K562 (cell line): ENCODE measurements at regions not wholly inside any gene's neighbourhood (a gene's known extent, or its start where the extent isn't known, plus 50 kb on each side); places are given as distances from the start of the nearest gene placed in this dataset.

ENCODE experiments used
- ATAC-seq: fragments of 200-7000 bp; cut with Tn5 transposase; 3 replicates; pipeline ENCODE4 v1.9.1; 2020; ENCODE audit warnings: moderate library complexity
- BruUV-seq: library from RNA; stranded (reverse); fragments of 400-500 nt; replicated peaks from 2 replicates; lab custom pipeline; 2021; lab: Mats Ljungman, UMichigan
- CTCF ChIA-PET: fragments of 300-600 bp; formaldehyde crosslinking; extraction: SDS; loops from one replicate; lab custom pipeline; 2021; ENCODE audit warnings: low intra/inter-chr PET ratio; lab: Yijun Ruan, JAX
- POLR2A ChIA-PET: fragments of 300-600, 350-650 bp; sonication (Branson Sonifier 250); formaldehyde crosslinking; extraction: SDS; loops from one replicate; lab custom pipeline; 2021; ENCODE audit warnings: antibody characterized with exemption, inconsistent platforms; lab: Yijun Ruan, JAX
- DNase-seq, 4 experiments: peaks; one replicate each; pipeline versions ENCODE4 v3.0.0 to v3.0.0-alpha.2; 2011 to 2018; ENCODE audit warnings: low spot score in 3 of 4, mixed read lengths in 3 of 4; ENCODE audit errors: extremely low read depth in 1 of 4
- FAIRE-seq: peaks from 2 replicates; lab custom pipeline; 2011; peaks lifted over from hg19 to GRCh38; lab: Jason Lieb, UNC
- H2AFZ ChIP-seq: 2 replicates; pipeline ENCODE4 v1.6.0; 2011; ENCODE audit warnings: low read depth, low read length, control low read depth, inconsistent platforms
- H3K27ac ChIP-seq: fragments of 200-600 bp; 3 replicates; pipeline ENCODE4 v1.8.0; 2011; ENCODE audit warnings: low read depth, mild to moderate bottlenecking, control low read depth, inconsistent platforms, low read length, moderate library complexity, mixed read lengths; ENCODE audit errors: extremely low read depth
- H3K27me3 ChIP-seq, 2 experiments: fragments of 300-600 bp in 1 of 2; 2 replicates in 1 of 2; 3 replicates in 1 of 2; pipeline versions ENCODE4 v1.6.0 to v1.8.0; 2011; ENCODE audit warnings: inconsistent platforms in 2 of 2, low read length in 2 of 2, mild to moderate bottlenecking in 1 of 2, mixed read lengths in 1 of 2, moderate library complexity in 1 of 2; ENCODE audit not compliant: control insufficient read depth in 2 of 2, insufficient read depth in 2 of 2
- H3K36me3 ChIP-seq: fragments of 300-600 bp; 3 replicates; pipeline ENCODE4 v1.8.0; 2011; ENCODE audit warnings: mild to moderate bottlenecking, low read length, inconsistent platforms; ENCODE audit not compliant: control insufficient read depth, insufficient read depth
- H3K4me1 ChIP-seq, 2 experiments: fragments of 200-600 bp in 1 of 2; replicated peaks in 1 of 2; 2 replicates in 1 of 2; 3 replicates in 1 of 2; pipeline versions ENCODE4 v1.5.1 to v1.8.0; 2011; ENCODE audit warnings: inconsistent platforms in 2 of 2, low read length in 2 of 2, mild to moderate bottlenecking in 1 of 2, mixed read lengths in 1 of 2, moderate library complexity in 1 of 2; ENCODE audit not compliant: control insufficient read depth in 2 of 2, insufficient read depth in 2 of 2
- H3K4me2 ChIP-seq: 2 replicates; pipeline ENCODE4 v1.6.1; 2011; ENCODE audit warnings: low read length, control low read depth, inconsistent platforms, mixed read lengths; ENCODE audit not compliant: insufficient read depth
- H3K4me3 ChIP-seq: fragments of 200-600 bp; sonication (generic), shearing (Covaris generic); 2 replicates; pipeline ENCODE4 v1.5.1; 2016; ENCODE audit warnings: control low read depth, inconsistent platforms
- H3K79me2 ChIP-seq: fragments of 200-600 bp; 3 replicates; pipeline ENCODE4 v1.8.0; 2011; ENCODE audit warnings: low read length, inconsistent platforms; ENCODE audit not compliant: control insufficient read depth, insufficient read depth
- H3K9ac ChIP-seq, 2 experiments: 2 replicates each; pipeline versions ENCODE4 v1.6.0 to v1.6.1; 2011; ENCODE audit warnings: low read depth in 2 of 2, low read length in 2 of 2, control low read depth in 1 of 2, inconsistent platforms in 1 of 2, mild to moderate bottlenecking in 1 of 2, mixed read lengths in 1 of 2; ENCODE audit not compliant: insufficient read depth in 1 of 2
- H3K9me1 ChIP-seq: one replicate; pipeline ENCODE4 v1.6.0; 2011; ENCODE audit warnings: inconsistent platforms, mild to moderate bottlenecking, low read length, moderate library complexity; ENCODE audit not compliant: control insufficient read depth, insufficient read depth
- H3K9me3 ChIP-seq: replicated peaks from 2 replicates; pipeline ENCODE4 v1.5.1; 2011; ENCODE audit warnings: low read depth, low read length, inconsistent platforms; ENCODE audit not compliant: control insufficient read depth, insufficient read depth
- H4K20me1 ChIP-seq: replicated peaks from 2 replicates; pipeline ENCODE4 v1.6.1; 2011; ENCODE audit warnings: low read length, inconsistent platforms, mixed read lengths; ENCODE audit not compliant: control insufficient read depth, insufficient read depth
- CBFA2T3 ChIP-seq: fragments of 450-650 bp; IDR thresholded peaks from 2 replicates; pipeline ENCODE4 v1.6.1; 2017
- EGR1 ChIP-seq: fragments of 450-650 bp; conservative IDR thresholded peaks from 2 replicates; pipeline ENCODE4 v1.6.1; 2017; ENCODE audit warnings: mild to moderate bottlenecking
- HMBOX1 ChIP-seq: sonication (generic); IDR thresholded peaks from 2 replicates; pipeline ENCODE4 v1.6.1; 2016
- MLLT1 ChIP-seq, 2 experiments: fragments of 450-650 bp; IDR thresholded peaks; 2 replicates each; pipeline ENCODE4 v1.6.1; 2016
- TCF15 ChIP-seq: fragments of 250-450 bp; sonication (Bioruptor Pico); IDR thresholded peaks from 2 replicates; pipeline ENCODE4 v1.8.0; 2022; ENCODE audit warnings: moderate library complexity, mild to moderate bottlenecking, inconsistent platforms
- ZBTB49 ChIP-seq: sonication (generic); formaldehyde crosslinking; IDR thresholded peaks from 2 replicates; pipeline ENCODE4 v1.8.0; 2022; ENCODE audit warnings: missing genetic modification reagents, mild to moderate bottlenecking, borderline replicate concordance
- ZNF232 ChIP-seq: sonication (generic); formaldehyde crosslinking; IDR thresholded peaks from 2 replicates; pipeline ENCODE4 v1.8.0; 2022; ENCODE audit warnings: mild to moderate bottlenecking, missing genetic modification reagents
- WGBS: fragments of 100-300 bp; shearing (Covaris generic); methylation state at CpG from one replicate; pipeline ENCODE4 v1.1.6; 2016; ENCODE audit warnings: low coverage, mixed read lengths; ENCODE audit not compliant: insufficient coverage; ENCODE audit errors: missing lambda C conversion rate; 5-methylcytosine and 5-hydroxymethylcytosine counted together
- in situ Hi-C: fragments of 300-500 bp; cut with MboI; formaldehyde crosslinking; loops from 4 replicates; pipeline ENCODE4 v1.15.0; 2018; ENCODE audit warnings: inconsistent platforms, mixed read lengths
- intact Hi-C: fragments of 100-400 bp; cut with micrococcal nuclease; formaldehyde crosslinking; loops from 2 replicates; pipeline ENCODE4 v1.14.2; 2022

GRCh38 chr10:33421789-33422462, 87.5 kb upstream of the NRP1 start:
- Histone ChIP-seq H3K27ac (no peak overlapping the region), H3K9me1 (no peaks in the 10 kb centered on the region), H4K20me1 (no peaks in the 10 kb centered on the region), H3K4me3 (no peak overlapping the region), H3K9ac (no peak overlapping the region), H3K27me3 (no peaks in the 10 kb centered on the region), H3K79me2 (no peaks in the 10 kb centered on the region), H3K4me2 (no peak overlapping the region), H3K9me3 (no peaks in the 10 kb centered on the region), H2AFZ (no peak overlapping the region), H3K36me3 (no peaks in the 10 kb centered on the region), H3K4me1 (no peaks in the 10 kb centered on the region)
- intact Hi-C loops: no loop called here
- BruUV-seq: no TSS peak
- CTCF ChIA-PET: no interaction called here
- POLR2A ChIA-PET: interaction anchor here (0.8 to 1.6 kb wide), 2 partner anchors 14 to 20 kb away, joined by 4 read pairs; no protein-coding TSS in a partner anchor
- WGBS: 2% methylated on average over 5 of the region's 5 CpGs
- DNase-seq (no peak), ATAC-seq (no peak), FAIRE-seq (no peak)
- in situ Hi-C loops: no loop called here
- TF ChIP-seq MLLT1 (IDR thresholded peaks at IDR 0.05): no peak
- no peak for TF ChIP-seq ZBTB49
- no peak for TF ChIP-seq HMBOX1
- TF ChIP-seq CBFA2T3: no peak
- TF ChIP-seq TCF15: no peak
- TF ChIP-seq ZNF232 (CRISPR knock-in tag): no peak
- TF ChIP-seq EGR1: no peak
